Panc1 (cell line): ENCODE measurements at regions not wholly inside any gene's neighbourhood (a gene's known extent, or its start where the extent isn't known, plus 50 kb on each side); places are given as distances from the start of the nearest gene placed in this dataset.

ENCODE experiments used
- ATAC-seq: fragments of 200-7000 bp; cut with Tn5 transposase; 2 replicates; pipeline ENCODE4 v1.9.1; 2020; ENCODE audit warnings: mild to moderate bottlenecking, moderate library complexity
- BruUV-seq: library from RNA; stranded (reverse); fragments of 400-500 nt; replicated peaks from 2 replicates; lab custom pipeline; 2021; lab: Mats Ljungman, UMichigan
- CTCF ChIA-PET: fragments of 300-600 bp; sonication (Branson Sonifier 250); formaldehyde crosslinking; loops from one replicate; lab custom pipeline; 2022; ENCODE audit warnings: antibody characterized with exemption; lab: Charles Lee
- POLR2A ChIA-PET: fragments of 300-600 bp; sonication (Branson Sonifier 250); formaldehyde crosslinking; loops from one replicate; lab custom pipeline; 2022; ENCODE audit warnings: antibody characterized with exemption; lab: Charles Lee
- DNase-seq: peaks from one replicate; pipeline ENCODE4 v3.0.0-alpha.2; 2010; ENCODE audit warnings: low read depth, low spot score
- H3K27ac ChIP-seq: 2 replicates; pipeline ENCODE4 v1.5.1; 2011; ENCODE audit warnings: mild to moderate bottlenecking, low read length, inconsistent platforms
- H3K27me3 ChIP-seq: fragments of 200-500 bp; sonication (Bioruptor generic); 2 replicates; pipeline ENCODE4 v1.6.0; 2014; ENCODE audit warnings: low read length, inconsistent platforms; ENCODE audit not compliant: control insufficient read depth, insufficient read depth
- H3K36me3 ChIP-seq: fragments of 200-500 bp; sonication (Bioruptor generic); 2 replicates; pipeline ENCODE4 v1.5.1; 2014; ENCODE audit warnings: inconsistent platforms, mild to moderate bottlenecking, low read length, moderate library complexity; ENCODE audit not compliant: control insufficient read depth, insufficient read depth
- H3K4me1 ChIP-seq: 2 replicates; pipeline ENCODE4 v1.5.1; 2011; ENCODE audit warnings: inconsistent platforms, mild to moderate bottlenecking, low read length, moderate library complexity; ENCODE audit not compliant: control insufficient read depth, insufficient read depth
- H3K4me3 ChIP-seq, 2 experiments: 2 replicates each; pipeline ENCODE4 v1.5.1; 2011 to 2012; ENCODE audit warnings: low read depth in 2 of 2, low read length in 2 of 2, mild to moderate bottlenecking in 2 of 2, inconsistent platforms in 1 of 2, moderate library complexity in 1 of 2
- H3K9me3 ChIP-seq: fragments of 200-500 bp; sonication (Bioruptor generic); 2 replicates; pipeline ENCODE4 v1.5.1; 2014; ENCODE audit warnings: low read depth, mild to moderate bottlenecking, inconsistent platforms, low read length, moderate library complexity; ENCODE audit not compliant: control insufficient read depth, insufficient read depth
- CTCF ChIP-seq: fragments of 450-650 bp; IDR thresholded peaks from 2 replicates; pipeline ENCODE4 v1.5.1; 2017; ENCODE audit warnings: mild to moderate bottlenecking
- POLR2AphosphoS5 ChIP-seq: IDR thresholded peaks from 2 replicates; pipeline ENCODE4 v1.6.1; 2012; ENCODE audit warnings: mild to moderate bottlenecking, low read depth, low read length, moderate library complexity
- REST ChIP-seq, 2 experiments: IDR thresholded peaks; 2 replicates each; pipeline ENCODE4 v1.6.1; 2011 to 2012; ENCODE audit warnings: low read depth in 2 of 2, control low read depth in 1 of 2, low read length in 1 of 2, mild to moderate bottlenecking in 1 of 2, moderate library complexity in 1 of 2; ENCODE audit not compliant: insufficient read depth in 1 of 2
- SIN3A ChIP-seq: IDR thresholded peaks from 2 replicates; pipeline ENCODE4 v1.6.1; 2012; ENCODE audit warnings: low read depth, mild to moderate bottlenecking, low read length, moderate library complexity, borderline replicate concordance; ENCODE audit not compliant: insufficient read depth
- TCF7L2 ChIP-seq: IDR thresholded peaks from 2 replicates; pipeline ENCODE4 v1.6.1; 2011; ENCODE audit warnings: mild to moderate bottlenecking, low read depth, low read length, inconsistent platforms
- in situ Hi-C: cut with HindIII; loops from 2 replicates; pipeline ENCODE4 v1.10.0; 2016; ENCODE audit warnings: low sequenced_read_pairs, low pct_unique_long_range_greater_than_20kb
- intact Hi-C: fragments of 100-400 bp; cut with micrococcal nuclease; formaldehyde crosslinking; loops from one replicate; pipeline ENCODE4 v1.10.0; 2022; ENCODE audit not compliant: unreplicated experiment

GRCh38 chr22:27129266-27129665 lies 471.9 kb downstream of the MIAT start:
- BruUV-seq = no TSS peak
- H3K36me3 ChIP-seq = no peaks in the 10 kb centered on the region
- DNase-seq (no peak), ATAC-seq (no peak)
- no peak overlapping the region for H3K27ac ChIP-seq
- CTCF ChIA-PET = no interaction called here
- in situ Hi-C loops (no loop called here), intact Hi-C loops (no loop called here)
- H3K27me3 ChIP-seq = no peaks in the 10 kb centered on the region
- POLR2A ChIA-PET = no interaction called here
- no peak overlapping the region for H3K4me3 ChIP-seq
- no peaks in the 10 kb centered on the region for H3K9me3 ChIP-seq
- H3K4me1 ChIP-seq = no peaks in the 10 kb centered on the region
- TF ChIP-seq TCF7L2 (no peak), POLR2AphosphoS5 (no peak), CTCF (no peak), REST (IDR thresholded peaks at IDR 0.05; ENCODE audit: insufficient read depth in 1 of 2, low read depth in 2 of 2, low read length in 1 of 2) (no peak), SIN3A (no peak)

GRCh38 chr22:27130906-27131305 lies 473.5 kb downstream of the MIAT start:
- DNase-seq = no peak
- ATAC-seq = no peak
- ChIA-PET POLR2A (no interaction called here), CTCF (interaction anchor here (0.6 kb wide), 1 partner anchor 27 kb away, joined by 3 read pairs; no protein-coding TSS in a partner anchor)
- BruUV-seq = no TSS peak
- Histone ChIP-seq H3K36me3 (no peaks in the 10 kb centered on the region), H3K27ac (no peak overlapping the region), H3K9me3 (no peaks in the 10 kb centered on the region), H3K27me3 (no peaks in the 10 kb centered on the region; the same call in 1 of the 2 replicates), H3K4me1 (no peaks in the 10 kb centered on the region), H3K4me3 (no peak overlapping the region)
- TF ChIP-seq SIN3A = no peak
- TF ChIP-seq POLR2AphosphoS5 = no peak
- TF ChIP-seq CTCF = no peak
- no peak for TF ChIP-seq TCF7L2
- no peak for TF ChIP-seq REST (IDR thresholded peaks at IDR 0.05; ENCODE audit: insufficient read depth in 1 of 2, low read depth in 2 of 2, low read length in 1 of 2)
- in situ Hi-C loops = no loop called here
- intact Hi-C loops = no loop called here
